ENCODE measurements at regions not wholly inside any gene's neighbourhood (a gene's known extent, or its start where the extent isn't known, plus 50 kb on each side); places are given as distances from the start of the nearest gene placed in this dataset.

DNA sequence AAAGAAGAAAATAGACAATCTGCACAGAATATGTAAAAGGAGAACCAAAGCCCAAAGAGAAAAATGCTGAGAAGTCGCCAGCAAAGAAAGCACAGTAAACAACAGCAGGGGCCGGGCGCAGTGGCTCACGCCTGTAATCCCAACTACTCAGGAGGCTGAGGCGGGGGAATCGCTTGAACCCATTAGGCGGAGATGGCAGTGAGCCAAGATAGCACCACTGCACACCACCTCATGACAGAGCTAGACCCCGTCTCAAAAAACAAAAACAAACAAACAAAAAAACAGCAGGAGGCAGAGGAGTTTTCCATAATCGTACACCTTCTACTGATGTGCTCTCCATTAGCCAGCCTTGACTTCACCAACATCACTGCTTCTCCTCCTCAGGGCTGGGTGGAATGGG is 153.2 kb downstream of the LYPLAL1 start:
- H2BK15ac ChIP-seq (ENCODE audit: low read length): no peak overlapping the region
- no peaks in the 10 kb centered on the region for H3K36me3 ChIP-seq (ENCODE audit: control insufficient read depth in 2 of 4, insufficient read depth in 4 of 4, low read length in 3 of 4)
- CTCF ChIA-PET (ENCODE audit: partially characterized antibody): interaction anchor here (0.6 kb wide), 1 partner anchor 466 kb away, joined by 4 read pairs; no protein-coding TSS in a partner anchor
- 91% methylated on average over 9 of the region's 9 CpGs; no CpG with 5 or more reads in 1 of the 2 experiments for WGBS, 2 experiments (ENCODE audit: extremely low coverage in 1 of 2, insufficient coverage in 1 of 2, insufficient read length in 1 of 2, insufficient replicate concordance in 2 of 2, low coverage in 1 of 2, low lambda C conversion rate in 2 of 2, missing lambda C conversion rate in 1 of 2)
- H3K79me2 ChIP-seq (ENCODE audit: control insufficient read depth in 1 of 2, insufficient read depth in 2 of 2, low read length in 2 of 2): no peaks in the 10 kb centered on the region
- no peaks in the 10 kb centered on the region for H3K23me2 ChIP-seq (ENCODE audit: low read depth, low read length)
- no peak overlapping the region for H3K4me2 ChIP-seq (ENCODE audit: insufficient read depth in 1 of 2, low read depth in 2 of 2, low read length in 2 of 2)
- no peaks in the 10 kb centered on the region for H4K20me1 ChIP-seq (replicated peaks in 1 of 2; ENCODE audit: control insufficient read depth in 1 of 2, insufficient read depth in 2 of 2, low read length in 2 of 2)
- no peak overlapping the region for H3K23ac ChIP-seq (ENCODE audit: insufficient read length)
- H4K5ac ChIP-seq (ENCODE audit: insufficient read length, low read depth, low read length): no peak overlapping the region
- no peak overlapping the region for H3K9ac ChIP-seq (replicated peaks in 1 of 4; ENCODE audit: extremely low read depth in 1 of 4, low read depth in 3 of 4, low read length in 3 of 4)
- DNase-seq (ENCODE audit: low read depth in 1 of 2, low spot score in 2 of 2) (no peak), FAIRE-seq (no peak)
- no peak overlapping the region for H2BK120ac ChIP-seq (replicated peaks; ENCODE audit: low read depth, low read length)
- H2AFZ ChIP-seq (ENCODE audit: low read length): no peak overlapping the region
- no peaks in the 10 kb centered on the region for H3K27me3 ChIP-seq (replicated peaks in 1 of 4; ENCODE audit: control insufficient read depth in 3 of 4, extremely low read depth in 1 of 4, insufficient read depth in 3 of 4, low read length in 3 of 4)
- H3K27ac ChIP-seq (ENCODE audit: low read depth, low read length): no peak overlapping the region
- no peaks in the 10 kb centered on the region for H3K4me1 ChIP-seq (replicated peaks in 1 of 4; ENCODE audit: control insufficient read depth in 3 of 4, insufficient read depth in 4 of 4, low read length in 3 of 4)
- no peak overlapping the region for H3K56ac ChIP-seq (replicated peaks; ENCODE audit: insufficient read length, low read depth, low read length)
- H2BK5ac ChIP-seq (ENCODE audit: low read depth, low read length): no peak overlapping the region
- no peak overlapping the region for H3K4ac ChIP-seq (replicated peaks; ENCODE audit: insufficient read length, low read depth, low read length)
- no peaks in the 10 kb centered on the region for H3K9me3 ChIP-seq (ENCODE audit: insufficient read depth in 2 of 2, low read depth in 1 of 2, low read length in 1 of 2)
- H3K79me1 ChIP-seq (ENCODE audit: low read depth, low read length): no peaks in the 10 kb centered on the region
- H2BK12ac ChIP-seq (ENCODE audit: low read depth, low read length): no peak overlapping the region
- H3K18ac ChIP-seq (ENCODE audit: extremely low read depth, low read length): no peak overlapping the region
- no peak overlapping the region for H3K4me3 ChIP-seq (ENCODE audit: extremely low read depth in 1 of 4, insufficient read depth in 2 of 4, low read depth in 3 of 4, low read length in 4 of 4)
- H2AK5ac ChIP-seq (ENCODE audit: low read depth, low read length): no peak overlapping the region
- H2BK20ac ChIP-seq (ENCODE audit: low read length): no peak overlapping the region
- no peak overlapping the region for H3K14ac ChIP-seq (ENCODE audit: insufficient read length)
- H4K91ac ChIP-seq (replicated peaks; ENCODE audit: insufficient read length, low read length): no peak overlapping the region
- POLR2A ChIA-PET (ENCODE audit: partially characterized antibody): no interaction called here
- no peak overlapping the region for H4K8ac ChIP-seq (ENCODE audit: extremely low read depth, insufficient read depth, low read length)
- TF ChIP-seq, protein P1, sequence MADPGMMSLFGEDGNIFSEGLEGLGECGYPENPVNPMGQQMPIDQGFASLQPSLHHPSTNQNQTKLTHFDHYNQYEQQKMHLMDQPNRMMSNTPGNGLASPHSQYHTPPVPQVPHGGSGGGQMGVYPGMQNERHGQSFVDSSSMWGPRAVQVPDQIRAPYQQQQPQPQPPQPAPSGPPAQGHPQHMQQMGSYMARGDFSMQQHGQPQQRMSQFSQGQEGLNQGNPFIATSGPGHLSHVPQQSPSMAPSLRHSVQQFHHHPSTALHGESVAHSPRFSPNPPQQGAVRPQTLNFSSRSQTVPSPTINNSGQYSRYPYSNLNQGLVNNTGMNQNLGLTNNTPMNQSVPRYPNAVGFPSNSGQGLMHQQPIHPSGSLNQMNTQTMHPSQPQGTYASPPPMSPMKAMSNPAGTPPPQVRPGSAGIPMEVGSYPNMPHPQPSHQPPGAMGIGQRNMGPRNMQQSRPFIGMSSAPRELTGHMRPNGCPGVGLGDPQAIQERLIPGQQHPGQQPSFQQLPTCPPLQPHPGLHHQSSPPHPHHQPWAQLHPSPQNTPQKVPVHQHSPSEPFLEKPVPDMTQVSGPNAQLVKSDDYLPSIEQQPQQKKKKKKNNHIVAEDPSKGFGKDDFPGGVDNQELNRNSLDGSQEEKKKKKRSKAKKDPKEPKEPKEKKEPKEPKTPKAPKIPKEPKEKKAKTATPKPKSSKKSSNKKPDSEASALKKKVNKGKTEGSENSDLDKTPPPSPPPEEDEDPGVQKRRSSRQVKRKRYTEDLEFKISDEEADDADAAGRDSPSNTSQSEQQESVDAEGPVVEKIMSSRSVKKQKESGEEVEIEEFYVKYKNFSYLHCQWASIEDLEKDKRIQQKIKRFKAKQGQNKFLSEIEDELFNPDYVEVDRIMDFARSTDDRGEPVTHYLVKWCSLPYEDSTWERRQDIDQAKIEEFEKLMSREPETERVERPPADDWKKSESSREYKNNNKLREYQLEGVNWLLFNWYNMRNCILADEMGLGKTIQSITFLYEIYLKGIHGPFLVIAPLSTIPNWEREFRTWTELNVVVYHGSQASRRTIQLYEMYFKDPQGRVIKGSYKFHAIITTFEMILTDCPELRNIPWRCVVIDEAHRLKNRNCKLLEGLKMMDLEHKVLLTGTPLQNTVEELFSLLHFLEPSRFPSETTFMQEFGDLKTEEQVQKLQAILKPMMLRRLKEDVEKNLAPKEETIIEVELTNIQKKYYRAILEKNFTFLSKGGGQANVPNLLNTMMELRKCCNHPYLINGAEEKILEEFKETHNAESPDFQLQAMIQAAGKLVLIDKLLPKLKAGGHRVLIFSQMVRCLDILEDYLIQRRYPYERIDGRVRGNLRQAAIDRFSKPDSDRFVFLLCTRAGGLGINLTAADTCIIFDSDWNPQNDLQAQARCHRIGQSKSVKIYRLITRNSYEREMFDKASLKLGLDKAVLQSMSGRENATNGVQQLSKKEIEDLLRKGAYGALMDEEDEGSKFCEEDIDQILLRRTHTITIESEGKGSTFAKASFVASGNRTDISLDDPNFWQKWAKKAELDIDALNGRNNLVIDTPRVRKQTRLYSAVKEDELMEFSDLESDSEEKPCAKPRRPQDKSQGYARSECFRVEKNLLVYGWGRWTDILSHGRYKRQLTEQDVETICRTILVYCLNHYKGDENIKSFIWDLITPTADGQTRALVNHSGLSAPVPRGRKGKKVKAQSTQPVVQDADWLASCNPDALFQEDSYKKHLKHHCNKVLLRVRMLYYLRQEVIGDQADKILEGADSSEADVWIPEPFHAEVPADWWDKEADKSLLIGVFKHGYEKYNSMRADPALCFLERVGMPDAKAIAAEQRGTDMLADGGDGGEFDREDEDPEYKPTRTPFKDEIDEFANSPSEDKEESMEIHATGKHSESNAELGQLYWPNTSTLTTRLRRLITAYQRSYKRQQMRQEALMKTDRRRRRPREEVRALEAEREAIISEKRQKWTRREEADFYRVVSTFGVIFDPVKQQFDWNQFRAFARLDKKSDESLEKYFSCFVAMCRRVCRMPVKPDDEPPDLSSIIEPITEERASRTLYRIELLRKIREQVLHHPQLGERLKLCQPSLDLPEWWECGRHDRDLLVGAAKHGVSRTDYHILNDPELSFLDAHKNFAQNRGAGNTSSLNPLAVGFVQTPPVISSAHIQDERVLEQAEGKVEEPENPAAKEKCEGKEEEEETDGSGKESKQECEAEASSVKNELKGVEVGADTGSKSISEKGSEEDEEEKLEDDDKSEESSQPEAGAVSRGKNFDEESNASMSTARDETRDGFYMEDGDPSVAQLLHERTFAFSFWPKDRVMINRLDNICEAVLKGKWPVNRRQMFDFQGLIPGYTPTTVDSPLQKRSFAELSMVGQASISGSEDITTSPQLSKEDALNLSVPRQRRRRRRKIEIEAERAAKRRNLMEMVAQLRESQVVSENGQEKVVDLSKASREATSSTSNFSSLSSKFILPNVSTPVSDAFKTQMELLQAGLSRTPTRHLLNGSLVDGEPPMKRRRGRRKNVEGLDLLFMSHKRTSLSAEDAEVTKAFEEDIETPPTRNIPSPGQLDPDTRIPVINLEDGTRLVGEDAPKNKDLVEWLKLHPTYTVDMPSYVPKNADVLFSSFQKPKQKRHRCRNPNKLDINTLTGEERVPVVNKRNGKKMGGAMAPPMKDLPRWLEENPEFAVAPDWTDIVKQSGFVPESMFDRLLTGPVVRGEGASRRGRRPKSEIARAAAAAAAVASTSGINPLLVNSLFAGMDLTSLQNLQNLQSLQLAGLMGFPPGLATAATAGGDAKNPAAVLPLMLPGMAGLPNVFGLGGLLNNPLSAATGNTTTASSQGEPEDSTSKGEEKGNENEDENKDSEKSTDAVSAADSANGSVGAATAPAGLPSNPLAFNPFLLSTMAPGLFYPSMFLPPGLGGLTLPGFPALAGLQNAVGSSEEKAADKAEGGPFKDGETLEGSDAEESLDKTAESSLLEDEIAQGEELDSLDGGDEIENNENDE (IDR thresholded peaks at IDR 0.05; ENCODE audit: insufficient replicate concordance, low read length): no peak
